ENCODE measurements at regions not wholly inside any gene's neighbourhood (a gene's known extent, or its start where the extent isn't known, plus 50 kb on each side); places are given as distances from the start of the nearest gene placed in this dataset.

DNA sequence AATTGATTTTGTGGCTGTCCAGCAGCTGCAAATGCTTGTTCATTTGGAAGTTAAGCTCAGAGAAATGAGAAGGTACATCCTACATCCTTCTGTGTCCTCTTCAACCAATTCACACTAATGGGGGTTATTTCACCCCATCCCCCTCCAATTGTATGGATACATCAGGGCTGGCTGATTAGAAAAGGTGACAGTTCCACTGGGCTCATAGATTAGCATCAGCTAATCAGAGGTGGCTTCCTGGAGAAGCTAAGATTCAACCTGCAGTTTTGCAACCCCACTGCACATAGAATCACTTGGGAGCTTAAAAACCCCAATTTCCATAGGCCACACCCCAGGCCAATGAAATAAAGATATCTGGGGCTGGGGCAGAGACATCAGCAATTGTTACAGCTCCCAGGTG lies 217.7 kb upstream of the TLE3 start:
- H2AFZ ChIP-seq (ENCODE audit: low read depth, low read length, poor library complexity, severe bottlenecking): no peak overlapping the region
- BruUV-seq (replicated peaks): no TSS peak
- no peak for DNase-seq (ENCODE audit: low read depth, low spot score)
- no peak overlapping the region for H3K9ac ChIP-seq (ENCODE audit: low read length)
- H4K20me1 ChIP-seq (ENCODE audit: insufficient read depth): no peaks in the 10 kb centered on the region
- no peaks in the 10 kb centered on the region for H3K27me3 ChIP-seq (ENCODE audit: insufficient read depth, low read length)
- ATAC-seq: no peak
- H3K4me2 ChIP-seq (ENCODE audit: low read length): no peak overlapping the region
- H3K4me3 ChIP-seq (replicated peaks in 1 of 2; ENCODE audit: low read depth in 1 of 2, low read length in 2 of 2): no peak overlapping the region
- H3K79me2 ChIP-seq (ENCODE audit: insufficient read depth, low read length): no peaks in the 10 kb centered on the region
- intact Hi-C loops (cut with micrococcal nuclease): no loop called here
- 0 out of 4 replicates have a peak, but pooled peaks cover 0 to 3% of the 10 kb centered on the region in 2 experiments for H3K4me1 ChIP-seq (ENCODE audit: control insufficient read depth in 1 of 2, insufficient read depth in 2 of 2, low read length in 2 of 2)
- H3K9me2 ChIP-seq (ENCODE audit: insufficient read depth): no peaks in the 10 kb centered on the region
- ChIA-PET RAD21 (ENCODE audit: low non-redundant PET in 1 of 2, low total read pairs in 2 of 2, uncharacterized antibody in 2 of 2, unreplicated experiment in 2 of 2) (no interaction called here), POLR2A (no interaction called here), CTCF (no interaction called here)
- TF ChIP-seq EZH2 (IDR thresholded peaks at IDR 0.05) (no peak), SRF (IDR thresholded peaks at IDR 0.05; ENCODE audit: low read depth) (no peak), SIN3A (IDR thresholded peaks at IDR 0.05; ENCODE audit: low read depth) (no peak), FOSL1 (IDR thresholded peaks at IDR 0.05; ENCODE audit: low read depth) (no peak), ELF1 (IDR thresholded peaks at IDR 0.05; ENCODE audit: borderline replicate concordance, low read depth) (no peak), POLR2A (IDR thresholded peaks at IDR 0.05; ENCODE audit: borderline replicate concordance, extremely low read depth, insufficient read depth, insufficient read length) (no peak), SP1 (IDR thresholded peaks at IDR 0.05; ENCODE audit: low read depth) (no peak), YY1 (IDR thresholded peaks at IDR 0.05; ENCODE audit: extremely low read depth, insufficient replicate concordance, low read depth, low read length) (no peak), TCF7L2 (IDR thresholded peaks at IDR 0.05; ENCODE audit: borderline replicate concordance, extremely low read depth, insufficient read depth, insufficient read length) (no peak)
- TF ChIP-seq, protein P1, sequence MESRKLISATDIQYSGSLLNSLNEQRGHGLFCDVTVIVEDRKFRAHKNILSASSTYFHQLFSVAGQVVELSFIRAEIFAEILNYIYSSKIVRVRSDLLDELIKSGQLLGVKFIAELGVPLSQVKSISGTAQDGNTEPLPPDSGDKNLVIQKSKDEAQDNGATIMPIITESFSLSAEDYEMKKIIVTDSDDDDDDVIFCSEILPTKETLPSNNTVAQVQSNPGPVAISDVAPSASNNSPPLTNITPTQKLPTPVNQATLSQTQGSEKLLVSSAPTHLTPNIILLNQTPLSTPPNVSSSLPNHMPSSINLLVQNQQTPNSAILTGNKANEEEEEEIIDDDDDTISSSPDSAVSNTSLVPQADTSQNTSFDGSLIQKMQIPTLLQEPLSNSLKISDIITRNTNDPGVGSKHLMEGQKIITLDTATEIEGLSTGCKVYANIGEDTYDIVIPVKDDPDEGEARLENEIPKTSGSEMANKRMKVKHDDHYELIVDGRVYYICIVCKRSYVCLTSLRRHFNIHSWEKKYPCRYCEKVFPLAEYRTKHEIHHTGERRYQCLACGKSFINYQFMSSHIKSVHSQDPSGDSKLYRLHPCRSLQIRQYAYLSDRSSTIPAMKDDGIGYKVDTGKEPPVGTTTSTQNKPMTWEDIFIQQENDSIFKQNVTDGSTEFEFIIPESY (IDR thresholded peaks at IDR 0.05; ENCODE audit: extremely low read depth, insufficient replicate concordance, low read length): no peak
- TF ChIP-seq, protein P2, sequence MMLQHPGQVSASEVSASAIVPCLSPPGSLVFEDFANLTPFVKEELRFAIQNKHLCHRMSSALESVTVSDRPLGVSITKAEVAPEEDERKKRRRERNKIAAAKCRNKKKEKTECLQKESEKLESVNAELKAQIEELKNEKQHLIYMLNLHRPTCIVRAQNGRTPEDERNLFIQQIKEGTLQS (IDR thresholded peaks at IDR 0.05): no peak
- TF ChIP-seq, protein P3, sequence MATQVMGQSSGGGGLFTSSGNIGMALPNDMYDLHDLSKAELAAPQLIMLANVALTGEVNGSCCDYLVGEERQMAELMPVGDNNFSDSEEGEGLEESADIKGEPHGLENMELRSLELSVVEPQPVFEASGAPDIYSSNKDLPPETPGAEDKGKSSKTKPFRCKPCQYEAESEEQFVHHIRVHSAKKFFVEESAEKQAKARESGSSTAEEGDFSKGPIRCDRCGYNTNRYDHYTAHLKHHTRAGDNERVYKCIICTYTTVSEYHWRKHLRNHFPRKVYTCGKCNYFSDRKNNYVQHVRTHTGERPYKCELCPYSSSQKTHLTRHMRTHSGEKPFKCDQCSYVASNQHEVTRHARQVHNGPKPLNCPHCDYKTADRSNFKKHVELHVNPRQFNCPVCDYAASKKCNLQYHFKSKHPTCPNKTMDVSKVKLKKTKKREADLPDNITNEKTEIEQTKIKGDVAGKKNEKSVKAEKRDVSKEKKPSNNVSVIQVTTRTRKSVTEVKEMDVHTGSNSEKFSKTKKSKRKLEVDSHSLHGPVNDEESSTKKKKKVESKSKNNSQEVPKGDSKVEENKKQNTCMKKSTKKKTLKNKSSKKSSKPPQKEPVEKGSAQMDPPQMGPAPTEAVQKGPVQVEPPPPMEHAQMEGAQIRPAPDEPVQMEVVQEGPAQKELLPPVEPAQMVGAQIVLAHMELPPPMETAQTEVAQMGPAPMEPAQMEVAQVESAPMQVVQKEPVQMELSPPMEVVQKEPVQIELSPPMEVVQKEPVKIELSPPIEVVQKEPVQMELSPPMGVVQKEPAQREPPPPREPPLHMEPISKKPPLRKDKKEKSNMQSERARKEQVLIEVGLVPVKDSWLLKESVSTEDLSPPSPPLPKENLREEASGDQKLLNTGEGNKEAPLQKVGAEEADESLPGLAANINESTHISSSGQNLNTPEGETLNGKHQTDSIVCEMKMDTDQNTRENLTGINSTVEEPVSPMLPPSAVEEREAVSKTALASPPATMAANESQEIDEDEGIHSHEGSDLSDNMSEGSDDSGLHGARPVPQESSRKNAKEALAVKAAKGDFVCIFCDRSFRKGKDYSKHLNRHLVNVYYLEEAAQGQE (IDR thresholded peaks at IDR 0.05; ENCODE audit: low read depth): no peak
- TF ChIP-seq, protein P4, sequence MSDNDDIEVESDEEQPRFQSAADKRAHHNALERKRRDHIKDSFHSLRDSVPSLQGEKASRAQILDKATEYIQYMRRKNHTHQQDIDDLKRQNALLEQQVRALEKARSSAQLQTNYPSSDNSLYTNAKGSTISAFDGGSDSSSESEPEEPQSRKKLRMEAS (IDR thresholded peaks at IDR 0.05): no peak
- no peaks in the 10 kb centered on the region for H3K36me3 ChIP-seq (ENCODE audit: control insufficient read depth in 1 of 2, insufficient read depth in 2 of 2, low read length in 2 of 2)
- H3K9me3 ChIP-seq (ENCODE audit: control insufficient read depth in 1 of 2, insufficient read depth in 1 of 2, low read depth in 1 of 2, low read length in 2 of 2): no peaks in the 10 kb centered on the region
- H3K27ac ChIP-seq (ENCODE audit: low read depth, low read length): no peak overlapping the region
